ENCODE measurements at regions not wholly inside any gene's neighbourhood (a gene's known extent, or its start where the extent isn't known, plus 50 kb on each side); places are given as distances from the start of the nearest gene placed in this dataset.

- TF ChIP-seq FOXK1 (CRISPR knock-in tag; IDR thresholded peaks at IDR 0.05) = no peak
- TF ChIP-seq ZNF232 (CRISPR knock-in tag; IDR thresholded peaks at IDR 0.05) = no peak
These were observed 342.7 kb upstream of the KLF6 start for GRCh38 chr10:4127518-4128315.
